SK-N-SH treated with all-trans-retinoic acid at 6 μM for 48 hours (cell line): ENCODE measurements at regions not wholly inside any gene's neighbourhood (a gene's known extent, or its start where the extent isn't known, plus 50 kb on each side); places are given as distances from the start of the nearest gene placed in this dataset.

Experiments used
- ARNTL ChIP-seq: fragments of 450-650 bp; formaldehyde crosslinking; IDR thresholded peaks from 2 replicates; pipeline ENCODE4 v1.5.0; 2020; ENCODE audit warnings: low read depth, mild to moderate bottlenecking, moderate library complexity, borderline replicate concordance
- ESRRG ChIP-seq: fragments of 250-450 bp; sonication (Bioruptor Pico); IDR thresholded peaks from 2 replicates; pipeline ENCODE4 v1.6.1; 2021; ENCODE audit warnings: mild to moderate bottlenecking
- OSR1 ChIP-seq: fragments of 250-450 bp; sonication (Bioruptor Pico); IDR thresholded peaks from 2 replicates; pipeline ENCODE4 v1.8.0; 2022; ENCODE audit warnings: moderate library complexity, mild to moderate bottlenecking, inconsistent platforms
- TCF4 ChIP-seq: fragments of 250-450 bp; sonication (Bioruptor Pico); IDR thresholded peaks from 2 replicates; pipeline ENCODE4 v1.8.0; 2021; ENCODE audit warnings: mild to moderate bottlenecking, moderate library complexity, borderline replicate concordance
- TOX ChIP-seq: fragments of 250-450 bp; sonication (Bioruptor Pico); IDR thresholded peaks from 2 replicates; pipeline ENCODE4 v1.8.0; 2021; ENCODE audit warnings: mild to moderate bottlenecking, moderate library complexity, borderline replicate concordance
- ZFP3 ChIP-seq: fragments of 250-450 bp; sonication (Bioruptor Pico); IDR thresholded peaks from 2 replicates; pipeline ENCODE4 v1.5.0; 2020; ENCODE audit warnings: mild to moderate bottlenecking, moderate library complexity

DNA sequence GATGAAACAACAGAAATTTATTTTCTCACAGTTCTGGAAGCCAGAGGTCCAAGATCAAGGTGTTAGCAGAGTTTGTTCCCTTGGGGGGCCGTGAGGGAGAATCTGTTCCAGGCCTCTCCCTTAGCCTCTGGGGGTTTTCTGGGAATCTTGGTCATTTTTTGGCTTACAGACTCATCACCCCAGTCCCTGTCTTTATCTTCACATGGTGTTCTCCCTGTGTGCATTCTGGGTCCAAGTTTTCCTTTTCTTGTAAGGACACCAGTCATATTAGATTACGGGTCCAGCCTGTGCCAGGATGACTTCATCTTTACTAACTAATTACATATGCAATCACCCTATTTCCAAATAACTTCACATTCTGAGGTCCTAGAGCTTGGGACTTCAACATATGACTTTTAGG lies 292.5 kb upstream of the TRIB2 start:
- TF ChIP-seq TCF4 (CRISPR knock-in tag): no peak
- TF ChIP-seq OSR1 (CRISPR knock-in tag): no peak
- no peak for TF ChIP-seq ARNTL (CRISPR knock-in tag)
- TF ChIP-seq ZFP3 (CRISPR knock-in tag): no peak
- no peak for TF ChIP-seq TOX (CRISPR knock-in tag)
- no peak for TF ChIP-seq ESRRG (CRISPR knock-in tag)
